ENCODE measurements at regions not wholly inside any gene's neighbourhood (a gene's known extent, or its start where the extent isn't known, plus 50 kb on each side); places are given as distances from the start of the nearest gene placed in this dataset.

DNA sequence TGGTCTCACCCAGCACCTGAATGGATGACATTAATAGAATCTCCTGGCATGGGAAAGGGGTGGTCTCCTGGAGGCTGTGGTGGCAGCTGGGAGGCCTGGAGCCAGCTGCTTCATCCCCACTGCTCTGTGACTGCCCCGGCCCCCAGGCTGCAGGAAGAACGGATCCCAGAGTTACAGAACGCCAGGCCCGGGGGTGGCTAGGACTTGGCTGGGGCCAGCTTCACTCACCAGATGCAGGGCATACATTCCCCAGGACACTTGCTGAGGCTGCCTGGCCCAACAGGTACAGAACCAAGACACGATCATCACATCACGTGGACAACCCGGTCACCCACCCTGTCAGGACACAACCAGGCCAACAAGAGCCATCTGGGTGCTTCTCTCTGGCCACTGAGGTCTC, 178.6 kb upstream of the SALL3 start:
- WGBS, 2 donors, result 80 to 84% methylated on average over 7 of the region's 7 CpGs
- DNase-seq (ENCODE audit: low spot score in 2 of 2), result no peak
- TF ChIP-seq CTCF (IDR thresholded peaks at IDR 0.05) (no peak), POLR2A (IDR thresholded peaks at IDR 0.05) (no peak)
- no peak overlapping the region for H3K4me3 ChIP-seq (ENCODE audit: low read depth, poor library complexity, severe bottlenecking)
- intact Hi-C loops (cut with DNase I; ENCODE audit: low total_unique reads), result no loop called here

- no peak overlapping the region for H3K4me3 ChIP-seq (ENCODE audit: low read depth, poor library complexity, severe bottlenecking)
- WGBS, 2 donors, result 90 to 91% methylated on average over 9 of the region's 9 CpGs
- no peak for DNase-seq (ENCODE audit: low spot score in 2 of 2)
- intact Hi-C loops (cut with DNase I; ENCODE audit: low total_unique reads), result no loop called here
- TF ChIP-seq POLR2A (IDR thresholded peaks at IDR 0.05) (no peak), CTCF (IDR thresholded peaks at IDR 0.05) (no peak)
Measured at GRCh38 chr18:78803104-78803503, 176.5 kb upstream of the SALL3 start.

DNA sequence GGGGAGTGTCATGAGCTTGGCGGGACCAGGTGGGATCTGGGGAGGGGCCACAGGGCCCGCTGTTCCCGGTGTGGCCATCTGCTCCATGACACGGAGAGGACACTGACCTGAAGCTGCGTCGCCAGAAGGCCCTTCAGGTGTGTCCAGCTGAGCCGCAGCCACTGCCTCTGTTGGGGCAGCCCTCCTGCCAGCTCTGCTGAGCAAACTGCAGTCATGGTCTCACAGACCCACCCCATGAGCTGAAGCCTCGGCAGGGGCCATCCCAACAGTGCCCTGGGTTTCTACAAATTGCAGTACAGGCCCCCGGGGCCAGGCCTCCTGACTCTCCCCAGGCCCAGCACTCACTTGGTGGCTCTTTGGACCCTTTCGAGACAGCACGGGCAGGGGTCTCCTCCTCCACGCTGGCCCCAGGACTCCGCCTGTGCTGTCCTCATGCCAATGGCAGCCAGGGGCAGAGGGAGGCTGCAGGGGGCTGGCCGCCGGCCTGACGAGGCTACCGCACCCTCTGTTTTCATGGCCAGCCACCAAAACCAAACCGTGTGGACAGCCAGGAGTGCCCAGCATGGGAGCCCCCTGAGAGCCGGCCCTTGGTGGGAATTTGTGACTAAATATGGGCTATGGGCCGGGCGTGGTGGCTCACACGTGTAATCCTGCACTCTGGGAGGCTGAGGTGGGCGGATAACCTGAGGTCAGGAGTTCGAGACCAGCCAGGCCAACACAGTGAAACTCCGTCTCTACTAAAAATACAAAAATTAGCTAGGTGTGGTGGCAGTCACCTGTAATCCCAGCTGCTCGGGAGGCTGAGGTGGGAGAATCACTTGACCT, 175.2 kb upstream of the SALL3 start:
- TF ChIP-seq POLR2A (IDR thresholded peaks at IDR 0.05), result no peak
- TF ChIP-seq CTCF (IDR thresholded peaks at IDR 0.05), result no peak
- WGBS, 2 donors, result 91 to 92% methylated on average over 24 to 26 of the region's 26 CpGs
- no peak overlapping the region for H3K4me3 ChIP-seq (ENCODE audit: low read depth, poor library complexity, severe bottlenecking)
- no peak for DNase-seq (ENCODE audit: low spot score in 2 of 2)
- intact Hi-C loops (cut with DNase I; ENCODE audit: low total_unique reads), result no loop called here

DNA sequence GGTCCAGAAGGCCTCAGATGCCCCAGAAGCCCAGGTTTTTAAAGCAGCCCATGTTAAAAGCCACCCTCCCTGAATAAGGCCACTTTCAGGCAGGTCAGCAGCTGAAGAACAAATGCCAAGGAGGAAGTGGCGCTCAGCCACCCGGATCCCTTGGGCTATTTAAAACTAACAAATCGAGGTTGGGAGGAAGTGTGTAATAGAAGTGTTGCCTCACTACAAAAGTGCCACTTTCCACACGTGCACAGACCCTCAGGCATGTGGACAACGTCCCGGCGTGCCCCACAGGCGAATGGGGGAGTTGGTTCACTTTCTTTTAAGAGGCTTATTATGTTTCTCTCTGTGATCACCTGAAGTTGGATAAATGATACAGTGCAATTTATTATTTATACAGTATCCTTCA, 173.8 kb upstream of the SALL3 start:
- DNase-seq (ENCODE audit: low spot score in 2 of 2), result no peak
- no peak overlapping the region for H3K4me3 ChIP-seq (ENCODE audit: low read depth, poor library complexity, severe bottlenecking)
- TF ChIP-seq CTCF (IDR thresholded peaks at IDR 0.05), result no peak
- TF ChIP-seq POLR2A (IDR thresholded peaks at IDR 0.05), result no peak
- WGBS, 2 donors, result 54 to 56% methylated on average over 8 of the region's 8 CpGs
- intact Hi-C loops (cut with DNase I; ENCODE audit: low total_unique reads), result no loop called here

- no peak for DNase-seq (ENCODE audit: low spot score in 2 of 2)
- intact Hi-C loops (cut with DNase I; ENCODE audit: low total_unique reads), result no loop called here
- WGBS, 2 donors, result 89 to 92% methylated on average over 5 of the region's 5 CpGs
- H3K4me3 ChIP-seq (ENCODE audit: low read depth, poor library complexity, severe bottlenecking), result no peak overlapping the region
- TF ChIP-seq POLR2A (IDR thresholded peaks at IDR 0.05), result no peak
- no peak for TF ChIP-seq CTCF (IDR thresholded peaks at IDR 0.05)
Measured at GRCh38 chr18:78807668-78808067, 171.9 kb upstream of the SALL3 start.

DNA sequence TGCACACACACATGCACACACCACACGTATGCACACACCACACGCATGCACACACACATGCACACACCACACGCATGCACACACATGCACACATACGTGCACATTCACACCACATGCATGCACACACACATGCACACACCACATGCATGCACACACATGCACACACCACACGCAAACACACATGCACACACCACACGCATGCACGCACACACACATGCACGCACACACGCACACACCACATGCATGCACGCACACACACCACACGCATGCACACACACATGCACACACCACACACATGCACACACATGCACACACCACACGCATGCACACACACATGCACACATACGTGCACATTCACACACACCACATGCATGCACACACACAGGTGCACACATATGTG, 169.8 kb upstream of the SALL3 start:
- 87 to 93% methylated on average over 13 of the region's 13 CpGs for WGBS, 2 donors
- intact Hi-C loops (cut with DNase I; ENCODE audit: low total_unique reads), result no loop called here
- no peak for DNase-seq (ENCODE audit: low spot score in 2 of 2)

More for the DNA sequence above, 169.8 kb upstream of the SALL3 start:
- H3K4me3 ChIP-seq (ENCODE audit: low read depth, poor library complexity, severe bottlenecking), result no peak overlapping the region
- TF ChIP-seq CTCF (IDR thresholded peaks at IDR 0.05) (no peak), POLR2A (IDR thresholded peaks at IDR 0.05) (no peak)
